ENCODE measurements at regions not wholly inside any gene's neighbourhood (a gene's known extent, or its start where the extent isn't known, plus 50 kb on each side); places are given as distances from the start of the nearest gene placed in this dataset.

DNA sequence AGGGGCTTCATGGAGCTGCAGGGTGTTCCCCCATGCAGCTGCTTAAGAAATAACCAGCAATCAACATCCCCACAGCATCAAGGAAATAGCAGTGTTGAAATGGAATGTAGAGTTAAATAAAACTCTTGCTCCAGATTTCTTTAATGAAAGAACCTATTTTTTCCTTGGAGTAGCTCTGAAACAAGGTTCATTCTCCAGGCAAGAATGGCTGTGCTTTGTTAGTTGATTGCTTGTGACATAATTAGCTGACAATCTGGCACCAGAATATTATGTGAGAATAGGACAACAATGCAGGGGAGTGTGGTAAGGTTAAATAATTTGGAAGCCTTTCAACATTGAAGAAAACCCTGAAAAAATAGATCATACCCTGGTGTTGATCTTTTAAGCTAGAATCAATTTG, 254.2 kb upstream of the RRP15 start:
- H3K4me1 ChIP-seq (ENCODE audit: control insufficient read depth, low read length): peaks cover 4% of the 10 kb centered on the region
- H3K27me3 ChIP-seq (ENCODE audit: control insufficient read depth, low read length): no peaks in the 10 kb centered on the region
- H4K20me1 ChIP-seq (ENCODE audit: control insufficient read depth, insufficient read depth, low read depth, low read length): no peaks in the 10 kb centered on the region
- TF ChIP-seq CTCF (IDR thresholded peaks at IDR 0.05; ENCODE audit: low read depth, low read length, poor library complexity, severe bottlenecking) (no peak), EZH2phosphoT487 (IDR thresholded peaks at IDR 0.05; ENCODE audit: borderline replicate concordance, low read length) (no peak)
- no peak overlapping the region for H3K4me3 ChIP-seq (ENCODE audit: low read length)
- H3K4me2 ChIP-seq (ENCODE audit: low read length): no peak overlapping the region
- no peaks in the 10 kb centered on the region for H3K79me2 ChIP-seq (ENCODE audit: control insufficient read depth, low read length)
- H3K9me2 ChIP-seq (replicated peaks; ENCODE audit: control insufficient read depth, low read length): 0 out of 2 replicates have a peak, but pooled peaks cover 2% of the 10 kb centered on the region
- H3F3A ChIP-seq (ENCODE audit: control insufficient read depth, insufficient read depth): no peaks in the 10 kb centered on the region
- no peaks in the 10 kb centered on the region for H3K9me3 ChIP-seq (ENCODE audit: control insufficient read depth, insufficient read depth, low read length)
- H3K36me3 ChIP-seq (ENCODE audit: control insufficient read depth, low read length): no peaks in the 10 kb centered on the region
- H3K27ac ChIP-seq (ENCODE audit: low read depth, low read length): no peak overlapping the region

DNA sequence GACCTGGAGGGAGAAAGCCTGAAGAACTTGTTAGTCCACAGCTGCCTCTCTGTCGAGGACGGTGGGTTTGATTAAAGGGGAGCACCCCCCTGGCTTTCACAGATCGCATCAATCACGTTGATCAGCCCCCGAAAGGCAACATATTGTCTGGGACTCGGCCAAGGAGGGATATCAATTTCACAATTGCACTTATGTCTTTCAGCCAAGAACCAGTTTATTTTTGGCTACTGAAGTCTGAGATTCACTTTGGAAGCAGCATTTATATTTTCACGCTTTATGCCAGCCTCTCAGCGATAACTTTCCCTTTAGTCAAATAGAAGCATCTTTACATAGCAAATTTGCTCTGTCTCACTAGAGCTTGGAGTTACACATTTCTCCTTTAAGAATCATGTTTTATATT, 253.2 kb upstream of the RRP15 start:
- H3F3A ChIP-seq (ENCODE audit: control insufficient read depth, insufficient read depth): no peaks in the 10 kb centered on the region
- no peak overlapping the region for H3K4me2 ChIP-seq (ENCODE audit: low read length)
- H3K4me1 ChIP-seq (ENCODE audit: control insufficient read depth, low read length): peaks cover 4% of the 10 kb centered on the region
- H3K36me3 ChIP-seq (ENCODE audit: control insufficient read depth, low read length): no peaks in the 10 kb centered on the region
- no peak overlapping the region for H3K27ac ChIP-seq (ENCODE audit: low read depth, low read length)
- no peaks in the 10 kb centered on the region for H3K27me3 ChIP-seq (ENCODE audit: control insufficient read depth, low read length)
- TF ChIP-seq CTCF (IDR thresholded peaks at IDR 0.05; ENCODE audit: low read depth, low read length, poor library complexity, severe bottlenecking): no peak
- TF ChIP-seq EZH2phosphoT487 (IDR thresholded peaks at IDR 0.05; ENCODE audit: borderline replicate concordance, low read length): no peak
- no peak overlapping the region for H3K4me3 ChIP-seq (ENCODE audit: low read length)
- 0 out of 2 replicates have a peak, but pooled peaks cover 2% of the 10 kb centered on the region for H3K9me2 ChIP-seq (replicated peaks; ENCODE audit: control insufficient read depth, low read length)
- H3K9me3 ChIP-seq (ENCODE audit: control insufficient read depth, insufficient read depth, low read length): no peaks in the 10 kb centered on the region
- H4K20me1 ChIP-seq (ENCODE audit: control insufficient read depth, insufficient read depth, low read depth, low read length): no peaks in the 10 kb centered on the region
- H3K79me2 ChIP-seq (ENCODE audit: control insufficient read depth, low read length): no peaks in the 10 kb centered on the region

DNA sequence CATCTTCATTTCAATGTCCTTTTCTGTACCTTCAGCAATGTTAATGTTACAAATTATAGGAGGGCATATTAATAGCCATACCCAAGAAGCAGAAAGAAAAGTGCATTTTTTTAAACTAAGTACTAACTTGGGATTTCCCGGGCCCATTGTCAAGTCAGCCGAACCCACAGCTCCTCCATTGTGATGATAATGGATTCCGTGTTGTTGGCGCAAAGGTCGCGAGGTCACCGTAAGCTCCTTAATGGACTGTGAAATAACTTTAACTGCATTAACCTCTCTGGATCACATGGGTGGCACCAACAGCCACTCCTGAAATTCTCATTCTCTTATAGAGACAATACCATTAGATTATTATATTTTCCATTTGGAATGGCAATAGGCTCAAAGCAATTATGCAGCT, 250.6 kb upstream of the RRP15 start:
- H4K20me1 ChIP-seq (ENCODE audit: control insufficient read depth, insufficient read depth, low read depth, low read length): no peaks in the 10 kb centered on the region
- H3K4me2 ChIP-seq (ENCODE audit: low read length): no peak overlapping the region
- no peak overlapping the region for H3K4me3 ChIP-seq (ENCODE audit: low read length)
- H3K9me3 ChIP-seq (ENCODE audit: control insufficient read depth, insufficient read depth, low read length): no peaks in the 10 kb centered on the region
- H3K9me2 ChIP-seq (replicated peaks; ENCODE audit: control insufficient read depth, low read length): no peaks in the 10 kb centered on the region
- H3K36me3 ChIP-seq (ENCODE audit: control insufficient read depth, low read length): no peaks in the 10 kb centered on the region
- TF ChIP-seq EZH2phosphoT487 (IDR thresholded peaks at IDR 0.05; ENCODE audit: borderline replicate concordance, low read length) (no peak), CTCF (IDR thresholded peaks at IDR 0.05; ENCODE audit: low read depth, low read length, poor library complexity, severe bottlenecking) (no peak)
- H3K27ac ChIP-seq (ENCODE audit: low read depth, low read length): no peak overlapping the region
- H3K27me3 ChIP-seq (ENCODE audit: control insufficient read depth, low read length): no peaks in the 10 kb centered on the region
- no peaks in the 10 kb centered on the region for H3K79me2 ChIP-seq (ENCODE audit: control insufficient read depth, low read length)
- H3K4me1 ChIP-seq (ENCODE audit: control insufficient read depth, low read length): no peaks in the 10 kb centered on the region
- H3F3A ChIP-seq (ENCODE audit: control insufficient read depth, insufficient read depth): no peaks in the 10 kb centered on the region
